GF-D8 (cell line): ENCODE measurements at regions not wholly inside any gene's neighbourhood (a gene's known extent, or its start where the extent isn't known, plus 50 kb on each side); places are given as distances from the start of the nearest gene placed in this dataset.
"Not testable (repeated sequence)": the region's sequence is repeated elsewhere in the genome, so short reads cannot be mapped to it uniquely, and the experiment has no call there.

Experiments
- DNase-seq: peaks from one replicate; lab custom pipeline; 2025; lab: John Stamatoyannopoulos, UW

- no peak for DNase-seq
These were observed 162.6 kb upstream of the INTU start for GRCh38 chr4:127469959-127470809.

- not testable (repeated sequence) for DNase-seq
These were observed 154.5 kb upstream of the INTU start for GRCh38 chr4:127478271-127478670.

GRCh38 chr4:127479031-127479622 is 153.6 kb upstream of the INTU start:
- DNase-seq = no peak

DNA sequence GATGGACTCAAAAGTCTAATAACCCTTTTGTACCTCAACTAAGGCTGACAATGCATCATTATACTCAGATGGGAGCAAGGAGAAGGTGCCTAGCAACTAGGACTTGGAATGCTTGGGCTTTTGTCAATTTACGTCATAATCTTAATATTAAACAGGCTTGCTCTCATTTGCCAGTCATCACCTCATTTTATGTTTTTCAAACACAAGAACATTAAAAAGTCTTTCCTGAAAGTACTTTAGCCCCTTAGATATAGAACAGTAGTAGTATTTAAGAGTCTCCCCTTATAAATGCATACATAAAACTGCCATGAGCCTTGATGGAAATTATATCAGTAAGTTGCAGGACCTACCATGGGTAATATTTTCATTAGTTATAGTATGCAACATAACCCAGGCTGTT is 150.7 kb upstream of the INTU start:
- no peak for DNase-seq

DNA sequence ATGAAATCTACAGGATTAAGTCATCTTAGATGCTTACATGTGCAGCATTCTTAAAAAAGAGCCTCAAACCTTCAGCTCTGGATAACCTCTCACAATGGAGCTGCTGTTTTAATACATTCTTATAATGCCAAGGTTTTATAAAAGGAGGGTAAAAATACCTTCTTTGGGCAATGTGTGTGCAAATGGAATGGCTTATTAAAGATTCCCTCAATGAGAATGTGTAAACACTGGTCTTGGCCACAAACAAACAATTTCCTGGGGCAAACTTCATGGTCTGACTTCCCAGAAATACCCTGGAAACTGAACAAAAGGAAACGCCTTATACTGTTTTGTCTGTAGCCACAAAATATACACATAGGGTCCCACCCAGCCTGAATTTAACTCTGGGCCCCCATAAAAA is 148.6 kb upstream of the INTU start:
- no peak for DNase-seq

DNA sequence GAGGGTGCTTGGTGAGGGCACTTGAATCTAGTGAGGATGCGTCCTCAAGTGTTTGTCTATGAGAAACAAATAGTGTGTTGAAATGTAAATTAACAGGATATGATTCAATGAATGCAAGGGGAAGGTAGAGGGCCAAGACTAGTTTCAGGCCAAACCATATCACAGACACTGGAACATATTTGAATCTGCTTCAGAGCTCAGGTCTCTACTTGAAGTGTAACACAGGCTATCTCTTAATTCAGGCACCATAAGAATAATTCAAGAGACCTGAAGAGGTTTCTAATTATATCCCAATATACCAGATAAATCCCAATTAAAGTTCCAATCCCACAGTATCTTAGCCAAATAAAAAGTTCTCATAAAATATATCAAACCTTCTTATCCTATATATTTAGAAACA is 146.5 kb upstream of the INTU start:
- DNase-seq = no peak

DNA sequence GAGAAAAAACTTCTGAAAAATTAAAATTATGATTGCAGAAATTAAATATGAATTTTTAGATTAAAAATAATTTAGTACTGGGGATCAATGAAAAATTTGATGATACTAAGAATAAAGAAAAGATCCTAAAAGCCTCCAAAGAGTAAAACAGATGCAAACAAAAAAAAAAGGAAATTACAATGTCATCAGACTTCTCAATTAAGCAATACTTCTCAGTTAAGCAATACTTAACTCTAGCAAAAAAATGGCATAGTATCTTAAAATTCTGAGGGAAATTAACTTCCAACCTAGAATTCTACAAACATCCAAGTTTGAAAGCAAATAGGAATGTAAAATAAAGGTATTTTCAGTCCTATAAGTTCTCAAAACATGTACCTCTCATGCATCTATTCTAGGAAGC is 141.2 kb upstream of the INTU start:
- DNase-seq = peak; percentile 1

DNA sequence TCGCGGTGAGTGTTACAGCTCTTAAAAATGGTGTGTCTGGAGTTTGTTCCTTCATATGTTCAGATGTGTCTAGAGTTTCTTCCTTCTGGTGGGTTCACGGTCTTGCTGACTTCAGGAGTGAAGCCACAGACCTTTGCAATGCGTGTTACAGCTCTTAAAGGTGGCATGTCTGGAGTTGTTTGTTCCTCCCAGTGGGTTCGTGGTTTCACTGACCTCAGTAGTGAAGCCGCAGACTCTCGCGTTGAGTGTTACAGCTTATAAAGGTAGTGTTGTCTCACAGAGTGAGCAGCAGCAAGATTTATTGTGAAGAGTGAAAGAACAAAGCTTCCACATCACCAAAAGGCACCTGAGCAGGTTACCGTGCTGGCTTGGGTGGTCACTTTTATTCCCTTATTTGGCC is 135.9 kb upstream of the INTU start:
- not testable (repeated sequence) for DNase-seq

DNA sequence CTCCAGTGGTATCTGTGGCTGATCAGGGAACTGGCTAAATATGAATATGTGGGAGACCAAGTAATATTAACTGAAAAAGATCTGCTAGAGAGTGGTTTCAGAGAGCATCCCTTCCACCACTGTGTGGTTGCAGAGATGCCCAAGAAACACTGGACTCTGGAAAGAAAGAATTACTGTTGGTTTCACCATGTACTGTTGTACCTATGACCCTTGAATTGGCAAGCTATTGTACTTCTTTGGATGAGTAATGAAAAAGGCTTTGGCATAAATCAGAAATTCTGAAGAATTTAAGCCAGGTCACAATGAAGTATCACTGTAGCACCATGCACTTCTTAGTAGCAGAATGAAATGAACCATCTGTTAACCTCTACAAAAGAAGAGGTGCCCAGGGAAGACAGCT is 134.4 kb upstream of the INTU start:
- no peak for DNase-seq

DNA sequence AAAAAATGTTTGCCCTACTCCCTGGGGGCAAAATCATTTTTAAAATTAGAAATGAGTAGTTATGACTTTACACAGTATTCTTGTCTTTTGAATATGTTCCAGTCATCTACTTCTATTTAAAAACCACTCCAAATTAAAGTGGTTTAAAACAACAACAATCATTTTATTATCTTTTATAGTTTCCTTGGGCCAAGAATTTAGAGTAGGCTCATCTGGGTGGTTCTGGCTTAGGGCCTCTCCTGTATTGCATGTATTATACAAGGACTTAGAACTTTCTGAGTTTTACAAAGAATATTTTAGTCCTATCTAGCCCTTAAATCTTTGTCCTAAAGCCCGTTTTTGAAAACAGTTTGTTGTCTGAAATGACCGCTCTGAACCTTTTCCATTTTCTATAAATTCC is 132.5 kb upstream of the INTU start:
- no peak for DNase-seq

DNA sequence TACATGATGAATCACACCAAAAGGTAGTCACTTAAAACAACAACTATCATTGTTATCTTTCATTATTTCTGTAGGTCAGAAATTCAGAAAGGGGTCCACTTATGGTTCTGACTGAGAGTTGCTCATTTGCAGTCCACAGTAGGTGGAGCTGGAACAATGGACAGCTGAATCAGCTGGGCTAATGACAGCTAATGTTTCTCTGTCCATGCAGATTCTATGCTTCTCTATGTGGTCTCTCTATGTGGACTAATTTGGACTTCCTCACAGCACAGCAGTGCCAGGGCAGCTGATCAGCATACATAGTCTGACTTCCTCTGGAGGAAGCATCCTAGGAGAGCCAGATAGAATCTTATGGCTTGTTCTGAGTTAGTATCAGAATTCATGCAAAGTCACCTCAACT is 131.7 kb upstream of the INTU start:
- DNase-seq = no peak

DNA sequence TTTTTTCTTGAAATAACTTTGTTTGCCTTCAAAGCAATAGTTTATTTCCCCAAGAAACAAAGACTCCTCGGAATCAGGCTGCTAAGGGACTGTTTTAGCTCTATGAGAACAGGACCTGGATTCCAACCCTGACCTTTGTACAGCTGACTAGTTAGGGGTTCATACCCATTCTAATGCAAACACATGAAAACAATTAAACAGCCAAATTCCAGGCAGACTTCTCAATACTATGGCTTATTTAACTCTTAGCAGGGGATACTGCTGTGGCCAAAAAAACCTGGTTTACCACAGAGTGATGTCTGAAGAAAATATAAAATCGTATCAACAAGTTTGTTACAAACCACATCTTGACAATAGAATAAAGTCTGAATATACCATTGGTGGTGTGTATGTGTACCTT is 129.6 kb upstream of the INTU start:
- DNase-seq = no peak

DNA sequence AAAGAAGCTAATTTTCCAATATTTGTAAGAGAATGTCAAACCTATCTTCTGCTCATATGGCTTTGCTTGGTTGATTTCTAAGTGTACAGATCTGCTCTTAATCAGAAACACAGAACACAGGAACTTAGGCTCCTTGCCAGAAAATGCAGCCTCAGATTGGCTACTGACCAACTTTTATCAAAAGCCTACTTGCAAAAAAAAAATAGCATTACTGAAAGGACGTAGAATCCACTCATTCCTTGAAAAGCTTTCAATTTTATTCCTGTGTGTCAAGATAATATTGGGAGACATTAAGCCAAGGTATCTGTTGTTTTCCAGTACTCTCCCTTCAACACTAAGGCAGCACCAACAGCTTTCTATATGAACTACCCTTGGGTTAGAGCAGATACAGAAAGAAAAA is 127.6 kb upstream of the INTU start:
- no peak for DNase-seq

GRCh38 chr4:127506283-127506682 is 126.5 kb upstream of the INTU start:
- no peak for DNase-seq

DNA sequence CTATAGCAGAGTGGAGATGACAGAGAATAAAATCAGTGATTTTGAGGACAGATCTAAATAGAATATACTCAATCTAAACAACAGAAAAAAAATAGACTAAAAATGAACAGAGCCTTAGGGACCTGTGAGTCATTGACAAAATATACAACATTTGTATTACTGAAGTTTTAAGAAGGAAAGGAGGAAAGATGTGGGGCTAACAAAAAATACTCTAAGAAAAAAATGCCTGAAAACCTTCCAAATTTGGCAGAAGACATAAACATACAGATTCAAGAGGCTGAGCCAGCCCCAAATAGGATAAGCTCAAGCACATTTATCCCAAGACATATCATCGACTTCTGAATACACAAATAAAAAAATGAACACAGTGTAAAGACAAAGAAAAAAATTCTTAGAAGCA is 123.6 kb upstream of the INTU start:
- DNase-seq = no peak

GRCh38 chr4:127512672-127513071 is 120.1 kb upstream of the INTU start:
- not testable (repeated sequence) for DNase-seq

DNA sequence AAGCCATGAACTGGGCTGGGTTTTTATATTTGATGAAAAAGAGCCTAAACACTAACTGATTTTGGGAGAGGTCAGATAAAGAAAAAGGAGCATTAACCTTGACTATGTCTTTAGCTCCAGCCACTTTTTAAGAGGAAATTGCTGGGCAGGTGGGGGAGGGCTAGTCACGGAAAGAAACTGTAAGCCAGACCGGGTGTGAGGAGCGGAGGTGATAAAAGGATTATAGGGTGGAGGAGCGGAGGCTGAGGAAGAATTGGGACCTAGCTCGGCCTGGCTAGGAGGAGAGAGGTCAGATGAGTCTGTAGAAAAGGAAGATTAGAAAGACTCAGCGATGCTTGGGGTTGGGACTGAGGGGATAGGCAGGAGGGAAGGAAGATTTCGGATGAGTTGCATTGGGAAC is 117.5 kb upstream of the INTU start:
- DNase-seq = not testable (repeated sequence)

- no peak for DNase-seq
These were observed 114.7 kb upstream of the INTU start for GRCh38 chr4:127518046-127518445.

DNA sequence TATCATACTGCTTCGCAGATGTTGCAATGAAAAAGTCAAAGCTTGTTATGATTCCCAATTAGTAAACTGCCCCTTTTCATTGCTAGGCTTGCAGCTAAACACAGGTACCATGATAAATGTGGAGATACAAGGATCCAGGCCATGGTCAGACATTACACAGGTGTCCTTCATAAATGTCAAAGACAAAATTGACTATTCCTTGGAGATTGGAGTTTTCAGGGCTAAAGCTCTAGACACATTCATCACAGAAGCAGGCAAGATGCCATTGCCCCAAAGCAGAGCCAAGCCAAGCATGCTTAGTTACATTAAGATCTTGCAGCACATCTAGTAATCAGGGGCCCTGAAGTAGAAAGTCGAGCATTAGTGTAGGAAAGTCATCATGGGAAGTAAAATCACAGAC is 111.3 kb upstream of the INTU start:
- DNase-seq = no peak

DNA sequence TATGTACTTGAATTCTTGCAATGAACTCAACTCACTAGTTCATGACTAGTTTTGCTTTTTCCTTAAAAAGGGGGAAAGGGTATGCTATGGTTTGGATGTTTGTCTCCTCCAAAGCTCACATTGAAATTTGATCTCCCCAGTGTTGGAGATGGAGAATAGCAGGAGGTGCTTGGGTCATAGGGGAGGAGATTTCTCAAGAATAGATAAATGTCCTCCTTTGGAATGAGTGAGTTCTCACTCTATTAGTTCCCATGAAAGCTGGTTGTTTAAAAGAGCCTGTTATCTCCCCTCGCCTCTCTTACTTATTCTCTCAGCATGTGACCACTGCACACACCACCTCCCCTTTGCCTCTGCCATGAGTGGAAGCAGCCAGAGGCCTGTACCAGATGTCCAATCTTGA is 109.4 kb upstream of the INTU start:
- DNase-seq = no peak

GRCh38 chr4:127525608-127526007 is 107.1 kb upstream of the INTU start:
- DNase-seq = no peak

DNA sequence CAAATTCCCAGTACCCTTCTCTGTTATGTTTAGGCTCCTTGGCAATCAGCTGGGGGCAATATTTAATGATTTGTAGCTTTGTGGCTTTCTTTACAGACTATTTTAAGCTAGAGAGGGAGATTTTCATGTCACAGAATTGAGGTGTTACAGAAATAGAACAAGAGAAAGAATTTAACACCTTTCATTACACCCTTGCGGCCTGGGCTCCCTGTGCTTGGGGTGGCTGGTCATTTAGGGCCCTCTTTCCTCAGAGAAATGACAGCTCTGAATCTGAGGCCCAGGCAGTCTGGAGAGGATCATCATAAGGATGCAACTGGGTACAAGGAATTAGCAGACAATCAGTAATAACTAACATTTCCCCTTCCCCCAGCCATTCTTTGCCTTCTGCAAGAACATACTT is 104.5 kb upstream of the INTU start:
- no peak for DNase-seq

- DNase-seq = not testable (repeated sequence)
These were observed 102.9 kb upstream of the INTU start for GRCh38 chr4:127529879-127530278.
